Nephron progenitor cell (in vitro differentiated cells): ENCODE measurements at regions not wholly inside any gene's neighbourhood (a gene's known extent, or its start where the extent isn't known, plus 50 kb on each side); places are given as distances from the start of the nearest gene placed in this dataset.

Source experiments
- DNase-seq: peaks from one replicate; pipeline ENCODE4 v3.0.0; 2021
- H3K27ac Mint-ChIP-seq: 2 replicates; pipeline ENCODE4 v1.8.0; 2021; ENCODE audit warnings: mild to moderate bottlenecking, moderate library complexity, mixed read lengths
- H3K27me3 Mint-ChIP-seq: 2 replicates; pipeline ENCODE4 v1.8.0; 2021; ENCODE audit warnings: mild to moderate bottlenecking, low read depth, mixed read lengths; ENCODE audit not compliant: poor library complexity
- H3K36me3 Mint-ChIP-seq: 2 replicates; pipeline ENCODE4 v1.8.0; 2021; ENCODE audit warnings: low read depth, mixed read lengths
- H3K4me1 Mint-ChIP-seq: 2 replicates; pipeline ENCODE4 v1.8.0; 2021; ENCODE audit warnings: mixed read lengths
- H3K4me3 Mint-ChIP-seq: 2 replicates; pipeline ENCODE4 v1.8.0; 2021; ENCODE audit warnings: mild to moderate bottlenecking, moderate library complexity, mixed read lengths
- H3K9me3 Mint-ChIP-seq: 2 replicates; pipeline ENCODE4 v1.8.0; 2021; ENCODE audit warnings: mild to moderate bottlenecking, moderate library complexity, mixed read lengths
- TF ChIP-seq, protein P1 (sequence below): fragments of 200-600 bp; sonication (generic); IDR thresholded peaks from 2 replicates; pipeline ENCODE4 v1.5.0; 2021; ENCODE audit warnings: antibody characterized with exemption

DNA sequence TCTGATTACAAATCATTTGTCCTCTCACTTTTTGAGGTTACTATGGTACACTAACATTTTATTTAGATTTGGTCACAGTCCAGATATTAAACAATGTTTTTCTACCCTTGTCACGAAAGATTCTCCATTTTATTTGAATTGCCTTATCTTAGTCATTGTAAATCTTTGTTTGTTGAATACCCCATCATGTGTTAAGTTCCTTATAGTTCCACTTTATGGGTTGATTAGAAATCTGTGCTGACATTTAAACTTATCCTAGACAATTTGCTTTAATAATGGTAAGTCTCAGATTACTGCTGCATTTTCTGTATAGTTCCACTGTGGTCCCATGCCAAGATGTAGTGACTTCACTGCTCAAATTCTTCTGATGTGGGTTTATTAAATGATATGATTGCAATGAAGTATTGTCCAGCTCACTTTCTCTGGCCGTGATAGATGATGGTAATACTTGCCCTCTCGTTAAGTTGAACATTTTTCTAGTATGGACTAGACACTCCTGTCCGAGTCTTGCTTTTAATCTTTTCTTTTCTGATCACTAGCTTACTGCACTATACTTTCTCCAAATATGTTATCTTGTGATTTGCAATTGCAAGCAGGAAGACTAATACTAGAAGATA is 1107.3 kb downstream of the SLC6A15 start:
- no peak overlapping the region for H3K27ac Mint-ChIP-seq
- H3K4me3 Mint-ChIP-seq = no peak overlapping the region
- no peaks in the 10 kb centered on the region for H3K36me3 Mint-ChIP-seq
- no peaks in the 10 kb centered on the region for H3K27me3 Mint-ChIP-seq
- TF ChIP-seq, protein P1, sequence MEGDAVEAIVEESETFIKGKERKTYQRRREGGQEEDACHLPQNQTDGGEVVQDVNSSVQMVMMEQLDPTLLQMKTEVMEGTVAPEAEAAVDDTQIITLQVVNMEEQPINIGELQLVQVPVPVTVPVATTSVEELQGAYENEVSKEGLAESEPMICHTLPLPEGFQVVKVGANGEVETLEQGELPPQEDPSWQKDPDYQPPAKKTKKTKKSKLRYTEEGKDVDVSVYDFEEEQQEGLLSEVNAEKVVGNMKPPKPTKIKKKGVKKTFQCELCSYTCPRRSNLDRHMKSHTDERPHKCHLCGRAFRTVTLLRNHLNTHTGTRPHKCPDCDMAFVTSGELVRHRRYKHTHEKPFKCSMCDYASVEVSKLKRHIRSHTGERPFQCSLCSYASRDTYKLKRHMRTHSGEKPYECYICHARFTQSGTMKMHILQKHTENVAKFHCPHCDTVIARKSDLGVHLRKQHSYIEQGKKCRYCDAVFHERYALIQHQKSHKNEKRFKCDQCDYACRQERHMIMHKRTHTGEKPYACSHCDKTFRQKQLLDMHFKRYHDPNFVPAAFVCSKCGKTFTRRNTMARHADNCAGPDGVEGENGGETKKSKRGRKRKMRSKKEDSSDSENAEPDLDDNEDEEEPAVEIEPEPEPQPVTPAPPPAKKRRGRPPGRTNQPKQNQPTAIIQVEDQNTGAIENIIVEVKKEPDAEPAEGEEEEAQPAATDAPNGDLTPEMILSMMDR = no peak
- H3K9me3 Mint-ChIP-seq = no peaks in the 10 kb centered on the region
- DNase-seq = no peak
- H3K4me1 Mint-ChIP-seq = no peaks in the 10 kb centered on the region

DNA sequence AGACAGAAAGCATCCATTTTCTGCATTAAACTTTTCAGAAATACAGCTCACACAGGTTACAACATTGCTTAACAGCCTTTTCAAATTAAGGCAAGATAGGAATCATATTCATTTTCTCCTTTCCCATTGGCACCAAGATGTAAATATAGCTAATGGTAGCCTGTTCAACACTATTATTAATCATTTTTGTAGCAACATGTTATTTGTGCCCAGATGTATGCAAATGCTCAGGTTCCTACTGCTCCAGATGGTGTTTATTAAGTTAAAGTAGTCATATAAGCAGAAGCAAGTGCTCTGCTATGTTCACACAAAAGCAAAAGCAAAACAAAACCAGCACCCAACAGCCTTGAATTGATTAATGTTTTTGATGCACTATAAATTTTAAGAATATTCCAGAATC is 1110.6 kb downstream of the SLC6A15 start:
- H3K36me3 Mint-ChIP-seq = no peaks in the 10 kb centered on the region
- no peaks in the 10 kb centered on the region for H3K4me1 Mint-ChIP-seq
- no peak overlapping the region for H3K27ac Mint-ChIP-seq
- TF ChIP-seq, protein P1 = no peak
- DNase-seq = no peak
- H3K4me3 Mint-ChIP-seq = no peak overlapping the region
- H3K9me3 Mint-ChIP-seq = no peaks in the 10 kb centered on the region
- H3K27me3 Mint-ChIP-seq = no peaks in the 10 kb centered on the region

GRCh38 chr12:83800022-83800421 is 1112.6 kb downstream of the SLC6A15 start:
- no peaks in the 10 kb centered on the region for H3K9me3 Mint-ChIP-seq
- peaks cover 8% of the 10 kb centered on the region for H3K4me1 Mint-ChIP-seq
- H3K4me3 Mint-ChIP-seq = no peak overlapping the region
- H3K27ac Mint-ChIP-seq = no peak overlapping the region
- H3K27me3 Mint-ChIP-seq = no peaks in the 10 kb centered on the region
- TF ChIP-seq, protein P1 = no peak
- DNase-seq = no peak
- no peaks in the 10 kb centered on the region for H3K36me3 Mint-ChIP-seq

GRCh38 chr12:83796531-83796930 is 1109.8 kb downstream of the TMTC2 start:
- H3K4me3 Mint-ChIP-seq = no peak overlapping the region
- no peak overlapping the region for H3K27ac Mint-ChIP-seq
- no peaks in the 10 kb centered on the region for H3K36me3 Mint-ChIP-seq
- DNase-seq = no peak
- H3K27me3 Mint-ChIP-seq = no peaks in the 10 kb centered on the region
- H3K4me1 Mint-ChIP-seq = peaks cover 8% of the 10 kb centered on the region
- TF ChIP-seq, protein P1 = no peak
- H3K9me3 Mint-ChIP-seq = no peaks in the 10 kb centered on the region

GRCh38 chr12:83793616-83794015 is 1106.9 kb downstream of the TMTC2 start:
- no peak overlapping the region for H3K4me3 Mint-ChIP-seq
- TF ChIP-seq, protein P1 = no peak
- peaks cover 8% of the 10 kb centered on the region for H3K4me1 Mint-ChIP-seq
- H3K27ac Mint-ChIP-seq = no peak overlapping the region
- DNase-seq = no peak
- peaks cover 3% of the 10 kb centered on the region for H3K9me3 Mint-ChIP-seq
- no peaks in the 10 kb centered on the region for H3K27me3 Mint-ChIP-seq
- no peaks in the 10 kb centered on the region for H3K36me3 Mint-ChIP-seq

DNA sequence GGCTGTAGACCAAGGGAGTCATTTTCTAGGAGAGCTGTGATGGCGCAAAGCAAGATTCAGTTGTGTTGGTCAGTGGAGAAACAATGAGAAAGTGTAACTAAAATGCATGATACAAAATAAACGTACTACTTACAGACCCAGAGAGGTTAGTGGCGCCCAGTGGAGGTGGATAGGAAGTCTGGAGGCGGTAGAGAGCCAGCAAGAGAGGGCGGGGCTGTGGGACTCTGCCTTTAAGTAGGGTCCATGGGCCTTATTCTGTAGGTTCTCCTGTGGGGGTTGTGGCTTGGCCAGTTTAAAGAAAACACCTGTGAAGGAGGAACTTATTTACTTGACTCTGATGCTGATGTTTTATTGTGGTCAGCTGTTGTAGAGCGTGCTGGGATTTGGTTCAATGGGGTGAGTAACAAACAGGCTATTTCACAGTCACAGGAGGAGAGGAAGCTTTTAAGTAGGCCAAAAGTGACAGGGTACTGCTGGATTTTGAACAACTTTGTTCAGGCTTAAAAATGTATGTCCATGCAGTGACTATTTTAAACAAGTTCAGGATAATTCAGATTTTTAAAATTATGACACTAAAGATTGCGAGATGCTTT is 1097.7 kb downstream of the TMTC2 start:
- H3K9me3 Mint-ChIP-seq = peaks cover 3% of the 10 kb centered on the region
- no peak overlapping the region for H3K4me3 Mint-ChIP-seq
- H3K27me3 Mint-ChIP-seq = no peaks in the 10 kb centered on the region
- H3K36me3 Mint-ChIP-seq = no peaks in the 10 kb centered on the region
- DNase-seq = no peak
- TF ChIP-seq, protein P1 = no peak
- H3K4me1 Mint-ChIP-seq = peaks cover 6% of the 10 kb centered on the region
- H3K27ac Mint-ChIP-seq = peak overlapping the region; percentile 33
